Peyer's patch (tissue), 4 donors: ENCODE measurements at regions not wholly inside any gene's neighbourhood (a gene's known extent, or its start where the extent isn't known, plus 50 kb on each side); places are given as distances from the start of the nearest gene placed in this dataset.

Experiments used
- DNase-seq, 3 donors: peaks; one replicate each; pipeline ENCODE4 v3.0.0-alpha.2; 2017 to 2019
- H3K27ac ChIP-seq, 4 donors: fragments of 200-600 bp; sonication (generic); one replicate each; pipeline ENCODE4 v1.5.1; 2016 to 2019
- H3K27me3 ChIP-seq, 2 donors: fragments of 200-600 bp; sonication (generic); one replicate each; pipeline ENCODE4 v1.5.1; 2019
- H3K36me3 ChIP-seq, 3 donors: fragments of 200-600 bp; sonication (generic); one replicate each; pipeline ENCODE4 v1.5.1; 2016 to 2019
- H3K4me1 ChIP-seq, 4 donors: fragments of 200-600 bp; sonication (generic); one replicate each; pipeline ENCODE4 v1.5.1; 2016 to 2019
- H3K4me3 ChIP-seq, 4 donors: fragments of 200-600 bp; sonication (generic); 1 replicate in 3 of 4; 2 replicates in 1 of 4; pipeline ENCODE4 v1.5.1; 2016 to 2019; ENCODE audit warnings: mild to moderate bottlenecking in 1 of 4
- H3K9me3 ChIP-seq, 4 donors: fragments of 200-600 bp; sonication (generic); one replicate each; pipeline ENCODE4 v1.5.1; 2016 to 2019; ENCODE audit warnings: mild to moderate bottlenecking in 1 of 4
- POLR2A ChIP-seq, 2 donors: fragments of 450-650 bp; IDR thresholded peaks; one replicate each; pipeline ENCODE4 v1.5.1; 2017; ENCODE audit warnings: antibody characterized with exemption in 2 of 2, mild to moderate bottlenecking in 2 of 2, moderate library complexity in 2 of 2
- TF ChIP-seq, protein P1 (sequence below), 6 experiments: fragments of 450-650 bp in 4 of 6; fragments of 200-600 bp in 2 of 6; sonication (generic) in 1 of 6; IDR thresholded peaks; one replicate each; pipeline ENCODE4 v1.5.1; 2017 to 2019; ENCODE audit warnings: antibody characterized with exemption in 6 of 6, mild to moderate bottlenecking in 3 of 6, moderate library complexity in 1 of 6

DNA sequence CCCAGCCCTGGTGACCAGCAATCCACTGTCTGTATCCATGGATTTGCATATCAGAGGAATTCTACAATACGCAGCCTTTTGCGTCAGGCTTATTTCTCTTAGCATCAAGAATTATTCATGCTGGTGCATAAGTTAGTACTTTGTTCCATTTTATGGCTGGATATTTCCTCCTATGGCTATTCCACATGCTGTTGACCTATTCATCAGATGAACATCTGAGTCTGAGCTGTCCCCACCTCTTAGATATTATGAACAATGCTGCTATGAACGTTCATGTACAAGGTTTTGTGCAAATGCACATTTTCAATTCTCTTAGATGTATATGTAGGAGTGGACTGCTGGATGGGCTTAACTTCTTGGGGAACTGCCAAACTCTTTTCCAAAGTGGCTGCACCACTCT lies 79.0 kb upstream of the CST7 start:
- TF ChIP-seq, protein P1, sequence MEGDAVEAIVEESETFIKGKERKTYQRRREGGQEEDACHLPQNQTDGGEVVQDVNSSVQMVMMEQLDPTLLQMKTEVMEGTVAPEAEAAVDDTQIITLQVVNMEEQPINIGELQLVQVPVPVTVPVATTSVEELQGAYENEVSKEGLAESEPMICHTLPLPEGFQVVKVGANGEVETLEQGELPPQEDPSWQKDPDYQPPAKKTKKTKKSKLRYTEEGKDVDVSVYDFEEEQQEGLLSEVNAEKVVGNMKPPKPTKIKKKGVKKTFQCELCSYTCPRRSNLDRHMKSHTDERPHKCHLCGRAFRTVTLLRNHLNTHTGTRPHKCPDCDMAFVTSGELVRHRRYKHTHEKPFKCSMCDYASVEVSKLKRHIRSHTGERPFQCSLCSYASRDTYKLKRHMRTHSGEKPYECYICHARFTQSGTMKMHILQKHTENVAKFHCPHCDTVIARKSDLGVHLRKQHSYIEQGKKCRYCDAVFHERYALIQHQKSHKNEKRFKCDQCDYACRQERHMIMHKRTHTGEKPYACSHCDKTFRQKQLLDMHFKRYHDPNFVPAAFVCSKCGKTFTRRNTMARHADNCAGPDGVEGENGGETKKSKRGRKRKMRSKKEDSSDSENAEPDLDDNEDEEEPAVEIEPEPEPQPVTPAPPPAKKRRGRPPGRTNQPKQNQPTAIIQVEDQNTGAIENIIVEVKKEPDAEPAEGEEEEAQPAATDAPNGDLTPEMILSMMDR (IDR thresholded peaks at IDR 0.05), result no peak
- TF ChIP-seq POLR2A (IDR thresholded peaks at IDR 0.05), result no peak
- Histone ChIP-seq H3K36me3 (no peaks in the 10 kb centered on the region), H3K4me1 (no peaks in the 10 kb centered on the region), H3K27me3 (no peaks in the 10 kb centered on the region), H3K27ac (no peak overlapping the region), H3K9me3 (peaks cover 0 to 8% (median 2%) of the 10 kb centered on the region in 4 donors), H3K4me3 (no peak overlapping the region)
- DNase-seq, result no peak

DNA sequence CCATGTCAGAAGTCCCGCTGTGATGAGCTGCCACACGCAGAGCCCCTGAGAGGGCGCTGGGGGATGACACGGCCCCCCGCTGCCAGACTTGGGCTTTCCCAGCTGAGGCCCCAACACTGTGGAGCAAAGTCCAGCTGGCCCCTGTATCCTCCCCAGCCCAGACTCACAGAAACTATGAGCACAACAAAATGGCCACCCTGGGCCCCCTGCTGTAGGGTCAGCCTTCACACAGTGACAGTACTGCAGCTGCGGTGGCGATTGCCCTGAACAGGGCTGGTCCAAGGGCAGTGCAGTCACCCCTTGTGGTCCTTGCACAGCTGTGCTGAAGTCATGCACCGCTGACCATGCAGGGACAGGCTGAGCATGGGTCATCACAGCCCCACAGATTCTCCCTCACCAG lies 78.2 kb upstream of the CST7 start:
- no peak for DNase-seq
- H3K27me3 ChIP-seq, result no peaks in the 10 kb centered on the region
- no peaks in the 10 kb centered on the region for H3K4me1 ChIP-seq
- H3K9me3 ChIP-seq, result peaks cover 0 to 4% (median under 1%) of the 10 kb centered on the region in 4 donors
- H3K36me3 ChIP-seq, result no peaks in the 10 kb centered on the region
- H3K27ac ChIP-seq, result no peak overlapping the region
- TF ChIP-seq POLR2A (IDR thresholded peaks at IDR 0.05), result no peak
- TF ChIP-seq, protein P1 (IDR thresholded peaks at IDR 0.05), result no peak
- H3K4me3 ChIP-seq, result no peak overlapping the region

DNA sequence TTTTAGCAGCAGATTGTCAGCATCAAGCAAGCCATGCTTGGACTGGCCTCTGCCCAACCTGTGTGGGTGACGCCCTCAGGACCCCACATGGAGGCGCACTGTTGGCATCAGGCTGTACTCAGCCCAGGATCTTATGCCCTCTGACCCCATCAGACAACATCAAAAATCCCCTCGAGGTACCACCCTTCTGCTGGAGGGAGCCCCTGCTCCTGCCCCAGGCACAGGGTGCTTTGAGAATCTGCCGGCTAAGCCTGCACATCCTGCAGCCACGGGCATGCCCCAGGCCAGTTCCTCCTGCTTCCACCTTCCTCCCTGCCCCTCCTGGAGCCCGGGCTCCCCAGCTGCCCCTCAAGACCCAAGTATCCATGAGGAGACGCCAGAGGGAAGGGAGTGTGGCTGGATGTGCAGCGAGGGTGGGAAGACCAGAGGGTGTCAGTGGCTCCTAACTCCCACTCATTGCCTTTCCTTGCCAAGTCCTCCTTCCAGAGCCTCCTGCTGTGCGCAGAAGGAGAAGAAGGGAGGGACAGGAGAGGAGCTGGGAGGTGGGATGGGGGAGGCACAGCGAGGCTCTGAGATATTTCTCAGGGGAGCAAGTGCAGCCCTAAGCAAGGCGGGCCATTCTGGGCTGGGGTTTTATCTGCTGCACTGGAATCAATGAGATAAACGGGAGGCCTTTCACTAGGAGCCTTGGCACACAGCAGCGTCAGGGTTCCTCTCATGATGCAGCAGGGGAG lies 77.4 kb upstream of the CST7 start:
- TF ChIP-seq POLR2A (IDR thresholded peaks at IDR 0.05), result no peak
- TF ChIP-seq, protein P1 (IDR thresholded peaks at IDR 0.05), result no peak
- DNase-seq, result no peak
- no peaks in the 10 kb centered on the region for H3K4me1 ChIP-seq
- H3K27ac ChIP-seq, result no peak overlapping the region
- no peaks in the 10 kb centered on the region for H3K27me3 ChIP-seq
- H3K4me3 ChIP-seq, result no peak overlapping the region
- H3K36me3 ChIP-seq, result no peaks in the 10 kb centered on the region
- no peaks in the 10 kb centered on the region for H3K9me3 ChIP-seq

DNA sequence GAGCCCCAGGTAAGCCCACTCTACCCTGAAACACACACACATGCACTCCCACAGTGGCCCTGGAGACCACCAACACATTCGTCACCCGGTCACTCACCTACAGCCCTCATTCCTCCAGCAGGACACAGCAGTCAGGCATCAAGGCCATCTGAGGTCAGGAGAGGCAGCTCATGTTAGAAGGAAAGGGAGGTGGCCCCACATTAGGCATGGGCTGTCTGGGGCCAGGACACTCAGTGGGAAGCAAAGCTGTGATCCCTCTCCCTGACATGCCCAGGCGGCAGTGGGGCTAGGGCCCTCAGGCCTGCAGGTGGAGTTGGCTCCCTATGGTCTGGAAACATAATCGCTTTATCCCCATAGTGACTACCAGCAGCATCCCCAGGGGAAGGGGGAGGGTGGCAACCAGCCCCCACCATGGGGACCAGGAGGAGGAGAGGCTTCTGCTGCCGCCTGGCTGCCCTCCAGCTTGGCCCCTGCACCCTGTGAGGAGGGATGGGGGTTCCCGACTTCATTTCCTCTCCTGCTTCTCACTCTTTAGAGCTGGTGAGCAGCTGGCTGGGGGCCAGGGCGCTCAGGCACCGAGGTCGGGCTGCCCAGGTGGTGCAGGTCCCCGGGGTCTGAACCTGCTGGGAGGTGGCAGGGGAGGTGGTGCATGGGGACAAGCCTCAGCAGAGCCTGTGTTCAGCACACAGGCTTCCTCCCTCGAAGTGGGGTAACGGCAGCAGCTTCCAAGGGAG lies 76.6 kb upstream of the CST7 start:
- Histone ChIP-seq H3K27me3 (no peaks in the 10 kb centered on the region), H3K9me3 (no peaks in the 10 kb centered on the region), H3K4me3 (no peak overlapping the region), H3K36me3 (no peaks in the 10 kb centered on the region), H3K27ac (no peak overlapping the region), H3K4me1 (no peaks in the 10 kb centered on the region)
- TF ChIP-seq POLR2A (IDR thresholded peaks at IDR 0.05), result no peak
- TF ChIP-seq, protein P1 (IDR thresholded peaks at IDR 0.05), result no peak
- DNase-seq, result no peak

DNA sequence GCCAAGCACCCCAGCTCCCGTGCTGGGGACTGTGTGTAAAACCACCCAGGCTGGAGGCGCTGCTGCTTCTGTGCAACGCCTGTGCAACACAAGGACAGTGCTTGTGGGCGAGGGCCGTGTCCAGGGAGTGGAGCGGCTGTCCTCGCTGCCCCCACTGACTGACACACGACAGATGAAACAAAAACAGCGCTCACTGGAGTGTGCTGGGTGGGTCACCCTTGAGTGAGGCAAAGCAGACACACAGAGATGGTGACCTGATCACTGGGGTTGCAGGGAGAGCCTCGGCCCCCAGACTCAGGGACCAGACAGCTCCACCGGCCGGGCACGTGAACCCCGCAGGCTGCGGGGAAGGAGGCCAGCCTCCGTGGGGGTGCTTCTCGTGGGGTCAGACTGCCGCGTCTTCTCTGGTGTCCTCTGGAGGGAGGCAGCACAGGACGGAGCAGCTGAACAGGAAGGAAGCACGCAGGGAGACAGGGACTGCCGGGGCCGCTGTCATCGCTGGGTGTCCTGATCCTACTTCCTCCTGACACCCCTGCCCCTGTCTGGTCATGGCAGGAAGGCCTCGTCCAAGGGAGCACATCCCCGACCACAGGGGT lies 75.9 kb upstream of the CST7 start:
- no peak for TF ChIP-seq POLR2A (IDR thresholded peaks at IDR 0.05)
- TF ChIP-seq, protein P1 (IDR thresholded peaks at IDR 0.05), result no peak
- Histone ChIP-seq H3K27me3 (no peaks in the 10 kb centered on the region), H3K36me3 (no peaks in the 10 kb centered on the region)

More for the DNA sequence above, 75.9 kb upstream of the CST7 start:
- H3K27ac ChIP-seq, result no peak overlapping the region
- H3K4me1 ChIP-seq, result no peaks in the 10 kb centered on the region
- H3K9me3 ChIP-seq, result no peaks in the 10 kb centered on the region
- H3K4me3 ChIP-seq, result no peak overlapping the region
- no peak for DNase-seq
